Left renal pelvis (tissue), 4 donors: ENCODE measurements at regions not wholly inside any gene's neighbourhood (a gene's known extent, or its start where the extent isn't known, plus 50 kb on each side); places are given as distances from the start of the nearest gene placed in this dataset.
"Not testable (repeated sequence)": the region's sequence is repeated elsewhere in the genome, so short reads cannot be mapped to it uniquely, and the experiment has no call there.

Source experiments
- DNase-seq, 4 donors: peaks; one replicate each; pipeline ENCODE4 v3.0.0-alpha.2; 2013; ENCODE audit warnings: low read depth in 4 of 4, low spot score in 3 of 4

- DNase-seq, result no peak
Measured at GRCh38 chr2:183455056-183455455, 330.8 kb downstream of the NUP35 start.

GRCh38 chr2:183456177-183456576 lies 331.9 kb downstream of the NUP35 start:
- DNase-seq, result no peak

- DNase-seq, result no peak
Measured at GRCh38 chr2:183458460-183458859, 334.2 kb downstream of the NUP35 start.

GRCh38 chr2:183459466-183459865 lies 335.2 kb downstream of the NUP35 start:
- DNase-seq, result no peak

GRCh38 chr2:183463821-183464220 lies 339.6 kb downstream of the NUP35 start:
- DNase-seq, result no peak

- no peak for DNase-seq
Measured at GRCh38 chr2:183465048-183465447, 340.8 kb downstream of the NUP35 start.

- no peak for DNase-seq
Measured at GRCh38 chr2:183474912-183475695, 350.9 kb downstream of the NUP35 start.

GRCh38 chr2:183476490-183476889 lies 352.2 kb downstream of the NUP35 start:
- DNase-seq, result no peak

GRCh38 chr2:183477296-183477695 lies 353.1 kb downstream of the NUP35 start:
- no peak for DNase-seq

GRCh38 chr2:183478941-183479595 lies 354.8 kb downstream of the NUP35 start:
- not testable (repeated sequence) for DNase-seq

- DNase-seq, result no peak
Measured at GRCh38 chr2:183487326-183487725, 363.1 kb downstream of the NUP35 start.

GRCh38 chr2:183488421-183488820 lies 364.2 kb downstream of the NUP35 start:
- DNase-seq, result no peak

- no peak for DNase-seq
Measured at GRCh38 chr2:183490489-183490888, 366.2 kb downstream of the NUP35 start.

GRCh38 chr2:183490914-183491313 lies 366.7 kb downstream of the NUP35 start:
- DNase-seq, result no peak

GRCh38 chr2:183493040-183493439 lies 368.8 kb downstream of the NUP35 start:
- no peak for DNase-seq

- no peak for DNase-seq
Measured at GRCh38 chr2:183495079-183495478, 370.8 kb downstream of the NUP35 start.

- no peak for DNase-seq
Measured at GRCh38 chr2:183495589-183496267, 371.5 kb downstream of the NUP35 start.

GRCh38 chr2:183497861-183498260 lies 373.6 kb downstream of the NUP35 start:
- DNase-seq, result no peak

GRCh38 chr2:183505911-183506310 lies 381.7 kb downstream of the NUP35 start:
- DNase-seq, result no peak

GRCh38 chr2:183511154-183511553 lies 386.9 kb downstream of the NUP35 start:
- DNase-seq, result no peak

GRCh38 chr2:183519371-183520056 lies 395.3 kb downstream of the NUP35 start:
- DNase-seq, result no peak
